ENCODE measurements at regions not wholly inside any gene's neighbourhood (a gene's known extent, or its start where the extent isn't known, plus 50 kb on each side); places are given as distances from the start of the nearest gene placed in this dataset.

- ChIA-PET CTCF (interaction anchor here (1.0 kb wide), 2 partner anchors 41 to 882 kb away, joined by 4 to 6 read pairs; no protein-coding TSS in a partner anchor), POLR2A (no interaction called here), RAD21 (ENCODE audit: low non-redundant PET in 1 of 2, low total read pairs in 2 of 2, uncharacterized antibody in 2 of 2, unreplicated experiment in 2 of 2) (interaction anchor here in 1 of 2 experiments (0.5 kb wide), 1 partner anchor 1760 kb away, joined by 3 read pairs; no protein-coding TSS in a partner anchor)
- no peak overlapping the region for H2AFZ ChIP-seq (ENCODE audit: low read depth, low read length, poor library complexity, severe bottlenecking)
- no peaks in the 10 kb centered on the region for H3K9me2 ChIP-seq (ENCODE audit: insufficient read depth)
- no peak for DNase-seq (ENCODE audit: low read depth, low spot score)
- no peak overlapping the region for H3K4me2 ChIP-seq (ENCODE audit: low read length)
- H4K20me1 ChIP-seq (ENCODE audit: insufficient read depth), result no peaks in the 10 kb centered on the region
- no peaks in the 10 kb centered on the region for H3K79me2 ChIP-seq (ENCODE audit: insufficient read depth, low read length)
- no peak overlapping the region for H3K9ac ChIP-seq (ENCODE audit: low read length)
- no peaks in the 10 kb centered on the region for H3K9me3 ChIP-seq (ENCODE audit: control insufficient read depth in 1 of 2, insufficient read depth in 1 of 2, low read depth in 1 of 2, low read length in 2 of 2)
- no peak overlapping the region for H3K4me3 ChIP-seq (replicated peaks in 1 of 2; ENCODE audit: low read depth in 1 of 2, low read length in 2 of 2)
- H3K27ac ChIP-seq (ENCODE audit: low read depth, low read length), result no peak overlapping the region
- no peaks in the 10 kb centered on the region for H3K4me1 ChIP-seq (ENCODE audit: control insufficient read depth in 1 of 2, insufficient read depth in 2 of 2, low read length in 2 of 2)
- ATAC-seq, result peak; percentile 79
- no TSS peak for BruUV-seq (replicated peaks)
- TF ChIP-seq RAD21 (IDR thresholded peaks at IDR 0.05; ENCODE audit: low read depth) (peak; percentile 60), JUND (IDR thresholded peaks at IDR 0.05) (no peak), ATF3 (IDR thresholded peaks at IDR 0.05) (no peak), YY1 (IDR thresholded peaks at IDR 0.05; ENCODE audit: extremely low read depth, insufficient replicate concordance, low read depth, low read length) (no peak), ZBTB33 (IDR thresholded peaks at IDR 0.05; ENCODE audit: extremely low read depth, insufficient replicate concordance, low read length) (no peak), EZH2 (IDR thresholded peaks at IDR 0.05) (no peak)
- TF ChIP-seq, protein P1, sequence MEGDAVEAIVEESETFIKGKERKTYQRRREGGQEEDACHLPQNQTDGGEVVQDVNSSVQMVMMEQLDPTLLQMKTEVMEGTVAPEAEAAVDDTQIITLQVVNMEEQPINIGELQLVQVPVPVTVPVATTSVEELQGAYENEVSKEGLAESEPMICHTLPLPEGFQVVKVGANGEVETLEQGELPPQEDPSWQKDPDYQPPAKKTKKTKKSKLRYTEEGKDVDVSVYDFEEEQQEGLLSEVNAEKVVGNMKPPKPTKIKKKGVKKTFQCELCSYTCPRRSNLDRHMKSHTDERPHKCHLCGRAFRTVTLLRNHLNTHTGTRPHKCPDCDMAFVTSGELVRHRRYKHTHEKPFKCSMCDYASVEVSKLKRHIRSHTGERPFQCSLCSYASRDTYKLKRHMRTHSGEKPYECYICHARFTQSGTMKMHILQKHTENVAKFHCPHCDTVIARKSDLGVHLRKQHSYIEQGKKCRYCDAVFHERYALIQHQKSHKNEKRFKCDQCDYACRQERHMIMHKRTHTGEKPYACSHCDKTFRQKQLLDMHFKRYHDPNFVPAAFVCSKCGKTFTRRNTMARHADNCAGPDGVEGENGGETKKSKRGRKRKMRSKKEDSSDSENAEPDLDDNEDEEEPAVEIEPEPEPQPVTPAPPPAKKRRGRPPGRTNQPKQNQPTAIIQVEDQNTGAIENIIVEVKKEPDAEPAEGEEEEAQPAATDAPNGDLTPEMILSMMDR (IDR thresholded peaks at IDR 0.05 in 2 of 3, conservative IDR thresholded peaks at IDR 0.05 in 1 of 3; ENCODE audit: borderline replicate concordance in 1 of 3, insufficient read depth in 1 of 3, low read depth in 2 of 3, low read length in 2 of 3), result peak; percentile 23 to 56 (median 30); a peak in 4 of 6 replicates
- TF ChIP-seq, protein P2, sequence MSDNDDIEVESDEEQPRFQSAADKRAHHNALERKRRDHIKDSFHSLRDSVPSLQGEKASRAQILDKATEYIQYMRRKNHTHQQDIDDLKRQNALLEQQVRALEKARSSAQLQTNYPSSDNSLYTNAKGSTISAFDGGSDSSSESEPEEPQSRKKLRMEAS (IDR thresholded peaks at IDR 0.05), result no peak
- TF ChIP-seq, protein P3, sequence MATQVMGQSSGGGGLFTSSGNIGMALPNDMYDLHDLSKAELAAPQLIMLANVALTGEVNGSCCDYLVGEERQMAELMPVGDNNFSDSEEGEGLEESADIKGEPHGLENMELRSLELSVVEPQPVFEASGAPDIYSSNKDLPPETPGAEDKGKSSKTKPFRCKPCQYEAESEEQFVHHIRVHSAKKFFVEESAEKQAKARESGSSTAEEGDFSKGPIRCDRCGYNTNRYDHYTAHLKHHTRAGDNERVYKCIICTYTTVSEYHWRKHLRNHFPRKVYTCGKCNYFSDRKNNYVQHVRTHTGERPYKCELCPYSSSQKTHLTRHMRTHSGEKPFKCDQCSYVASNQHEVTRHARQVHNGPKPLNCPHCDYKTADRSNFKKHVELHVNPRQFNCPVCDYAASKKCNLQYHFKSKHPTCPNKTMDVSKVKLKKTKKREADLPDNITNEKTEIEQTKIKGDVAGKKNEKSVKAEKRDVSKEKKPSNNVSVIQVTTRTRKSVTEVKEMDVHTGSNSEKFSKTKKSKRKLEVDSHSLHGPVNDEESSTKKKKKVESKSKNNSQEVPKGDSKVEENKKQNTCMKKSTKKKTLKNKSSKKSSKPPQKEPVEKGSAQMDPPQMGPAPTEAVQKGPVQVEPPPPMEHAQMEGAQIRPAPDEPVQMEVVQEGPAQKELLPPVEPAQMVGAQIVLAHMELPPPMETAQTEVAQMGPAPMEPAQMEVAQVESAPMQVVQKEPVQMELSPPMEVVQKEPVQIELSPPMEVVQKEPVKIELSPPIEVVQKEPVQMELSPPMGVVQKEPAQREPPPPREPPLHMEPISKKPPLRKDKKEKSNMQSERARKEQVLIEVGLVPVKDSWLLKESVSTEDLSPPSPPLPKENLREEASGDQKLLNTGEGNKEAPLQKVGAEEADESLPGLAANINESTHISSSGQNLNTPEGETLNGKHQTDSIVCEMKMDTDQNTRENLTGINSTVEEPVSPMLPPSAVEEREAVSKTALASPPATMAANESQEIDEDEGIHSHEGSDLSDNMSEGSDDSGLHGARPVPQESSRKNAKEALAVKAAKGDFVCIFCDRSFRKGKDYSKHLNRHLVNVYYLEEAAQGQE (IDR thresholded peaks at IDR 0.05; ENCODE audit: low read depth), result no peak
- H3K27me3 ChIP-seq (ENCODE audit: insufficient read depth, low read length), result no peaks in the 10 kb centered on the region
- intact Hi-C loops (cut with micrococcal nuclease), result loop anchor here (10.0 kb wide), 1 partner anchor 1762 kb away; the partner anchor contains the start of gene PCDH10
- no peaks in the 10 kb centered on the region for H3K36me3 ChIP-seq (ENCODE audit: control insufficient read depth in 1 of 2, insufficient read depth in 2 of 2, low read length in 2 of 2)
Measured at GRCh38 chr4:134906404-134907023, 704.9 kb upstream of the PABPC4L start.

Data from HCT116 (cell line).